ENCODE measurements at regions not wholly inside any gene's neighbourhood (a gene's known extent, or its start where the extent isn't known, plus 50 kb on each side); places are given as distances from the start of the nearest gene placed in this dataset.

DNA sequence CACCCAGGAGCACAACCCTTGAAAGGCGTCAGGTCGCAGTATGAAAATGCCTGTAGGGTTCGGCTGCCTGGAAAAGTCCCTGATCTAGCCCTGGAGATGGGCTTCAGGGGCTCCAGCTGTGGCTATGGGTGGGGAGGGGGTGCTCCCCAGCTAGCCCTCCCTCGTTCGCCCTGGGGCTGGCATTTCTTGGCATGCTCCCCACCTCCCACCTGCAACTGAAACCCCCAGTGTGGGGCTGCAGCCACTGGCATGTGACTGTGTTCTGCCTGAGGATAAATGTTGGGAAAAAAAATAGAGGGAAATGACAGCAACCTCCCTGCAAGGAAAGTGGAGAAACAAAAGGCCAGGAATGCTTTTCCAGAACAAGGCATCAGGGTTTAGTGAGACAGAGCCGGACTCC, 109.2 kb downstream of the COPS8 start:
- TF ChIP-seq, protein P1, sequence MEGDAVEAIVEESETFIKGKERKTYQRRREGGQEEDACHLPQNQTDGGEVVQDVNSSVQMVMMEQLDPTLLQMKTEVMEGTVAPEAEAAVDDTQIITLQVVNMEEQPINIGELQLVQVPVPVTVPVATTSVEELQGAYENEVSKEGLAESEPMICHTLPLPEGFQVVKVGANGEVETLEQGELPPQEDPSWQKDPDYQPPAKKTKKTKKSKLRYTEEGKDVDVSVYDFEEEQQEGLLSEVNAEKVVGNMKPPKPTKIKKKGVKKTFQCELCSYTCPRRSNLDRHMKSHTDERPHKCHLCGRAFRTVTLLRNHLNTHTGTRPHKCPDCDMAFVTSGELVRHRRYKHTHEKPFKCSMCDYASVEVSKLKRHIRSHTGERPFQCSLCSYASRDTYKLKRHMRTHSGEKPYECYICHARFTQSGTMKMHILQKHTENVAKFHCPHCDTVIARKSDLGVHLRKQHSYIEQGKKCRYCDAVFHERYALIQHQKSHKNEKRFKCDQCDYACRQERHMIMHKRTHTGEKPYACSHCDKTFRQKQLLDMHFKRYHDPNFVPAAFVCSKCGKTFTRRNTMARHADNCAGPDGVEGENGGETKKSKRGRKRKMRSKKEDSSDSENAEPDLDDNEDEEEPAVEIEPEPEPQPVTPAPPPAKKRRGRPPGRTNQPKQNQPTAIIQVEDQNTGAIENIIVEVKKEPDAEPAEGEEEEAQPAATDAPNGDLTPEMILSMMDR (IDR thresholded peaks at IDR 0.05) = no peak
- no peak for TF ChIP-seq POLR2A (IDR thresholded peaks at IDR 0.05)
- TF ChIP-seq EP300 (IDR thresholded peaks at IDR 0.05) = no peak

Data from ovary (tissue), 3 donors.